Stimulated activated CD8-positive, alpha-beta memory T cell treated with anti-CD3 and anti-CD28 coated beads, Interleukin-7, amount 100 ng/mL, for 1 hour (primary cell): ENCODE measurements at regions not wholly inside any gene's neighbourhood (a gene's known extent, or its start where the extent isn't known, plus 50 kb on each side); places are given as distances from the start of the nearest gene placed in this dataset.

Experiments
- DNase-seq, 2 donors: peaks; one replicate each; pipeline ENCODE4 v3.0.0-alpha.2; 2020; ENCODE audit warnings: low read depth in 2 of 2

DNA sequence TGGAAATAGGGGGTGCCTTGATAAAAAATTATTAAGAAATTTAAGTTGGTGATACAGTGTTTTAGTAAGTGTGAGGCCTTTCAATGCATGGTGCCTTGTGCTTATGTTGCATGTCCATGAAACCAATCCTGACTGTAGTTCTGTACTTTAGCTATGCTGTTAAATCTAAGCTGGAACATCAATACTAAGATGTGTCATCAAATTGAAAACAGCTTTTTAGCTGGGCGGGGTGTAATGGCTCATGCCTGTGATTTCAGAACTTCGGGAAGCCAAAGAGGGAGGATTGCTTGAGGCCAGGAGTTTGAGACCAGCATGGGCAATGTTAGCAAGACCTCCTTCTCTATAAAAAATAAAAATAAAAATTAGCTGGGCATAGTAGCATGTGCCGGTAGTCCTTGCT, 930.3 kb upstream of the PCDH9 start:
- DNase-seq: no peak

DNA sequence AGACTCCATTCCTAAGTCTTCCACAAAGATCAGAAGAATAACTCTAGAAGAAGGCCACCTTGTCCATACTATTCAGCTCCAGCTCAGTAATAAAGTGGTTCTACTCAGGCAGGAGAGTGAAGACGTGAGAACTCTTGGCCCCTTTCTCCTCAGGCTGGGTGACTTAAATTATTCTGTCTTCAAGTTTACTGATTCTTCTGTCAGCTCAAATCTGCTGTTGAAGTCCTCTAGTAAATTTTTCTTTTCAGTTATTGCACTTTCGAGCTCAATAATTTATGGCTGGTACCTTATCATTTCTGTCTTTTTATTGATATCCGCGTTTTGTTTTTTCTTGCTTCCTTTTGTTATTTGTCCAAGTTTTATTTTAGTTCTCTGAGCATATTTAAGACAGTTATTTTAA, 922.3 kb upstream of the PCDH9 start:
- no peak for DNase-seq

DNA sequence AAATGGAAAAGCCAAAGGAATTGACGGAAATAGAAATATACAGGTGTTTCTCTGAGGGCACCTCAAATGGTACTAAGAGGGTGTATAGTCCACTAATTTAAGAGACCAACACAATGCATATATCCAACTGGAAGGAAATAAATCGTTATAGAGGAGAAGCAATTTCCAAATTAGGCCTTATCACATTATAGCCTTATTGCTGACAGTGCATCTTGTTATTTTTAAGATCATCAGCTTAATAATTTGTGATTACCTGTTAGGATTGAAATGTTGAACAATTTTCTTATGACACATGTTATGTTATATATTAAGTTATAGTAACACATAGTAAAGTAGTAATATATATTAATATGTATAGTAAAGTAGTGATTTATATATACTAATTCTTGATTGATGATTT, 915.7 kb upstream of the PCDH9 start:
- DNase-seq: no peak

DNA sequence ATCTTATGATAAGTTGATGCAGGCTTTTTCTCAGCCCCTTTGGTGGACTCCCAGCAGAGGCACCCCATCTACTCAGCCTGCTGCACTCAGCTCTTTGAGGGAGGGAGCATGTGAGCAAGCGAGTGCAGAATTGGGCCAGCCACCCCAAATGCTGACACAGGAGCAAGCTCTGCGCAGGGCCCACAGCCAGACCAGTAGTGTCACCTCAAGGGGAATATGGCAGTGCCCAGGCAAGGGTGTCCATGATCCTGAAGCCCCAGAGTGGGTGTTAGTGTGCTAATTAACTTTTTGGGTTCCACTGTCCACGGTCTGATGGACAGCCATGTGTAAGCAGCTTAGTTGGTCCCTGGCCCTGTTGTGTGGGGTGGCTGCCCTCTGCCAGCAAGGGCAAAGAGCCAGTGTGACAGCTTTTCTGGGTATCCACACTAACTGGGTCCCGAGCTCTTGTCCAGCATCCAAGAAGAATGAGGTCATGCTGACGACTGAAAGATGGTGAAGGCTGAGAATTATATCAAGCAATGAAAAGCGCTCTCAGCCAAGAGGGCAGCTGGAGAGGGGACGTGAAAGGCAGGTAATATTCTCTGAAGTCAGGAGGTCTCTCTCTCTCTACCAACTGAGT, 898.3 kb upstream of the PCDH9 start:
- DNase-seq: no peak

DNA sequence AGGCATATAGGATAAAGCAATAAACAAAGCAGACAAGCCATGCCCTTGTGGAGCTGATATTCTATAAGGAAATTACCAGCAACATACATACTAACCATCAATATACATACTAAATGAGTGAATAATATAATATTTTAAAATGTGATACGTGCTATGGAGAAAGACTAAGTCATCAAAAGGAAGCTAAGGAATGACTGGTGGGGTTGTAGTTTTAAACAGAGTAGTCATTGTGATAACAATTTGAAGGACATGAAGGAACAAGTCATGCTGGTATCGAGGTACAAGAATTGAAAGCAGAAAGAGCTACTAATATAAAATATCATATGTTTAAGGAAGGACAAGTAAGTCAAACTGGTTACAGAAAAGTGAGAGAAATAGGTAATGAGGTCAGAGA, 894.9 kb upstream of the PCDH9 start:
- no peak for DNase-seq

DNA sequence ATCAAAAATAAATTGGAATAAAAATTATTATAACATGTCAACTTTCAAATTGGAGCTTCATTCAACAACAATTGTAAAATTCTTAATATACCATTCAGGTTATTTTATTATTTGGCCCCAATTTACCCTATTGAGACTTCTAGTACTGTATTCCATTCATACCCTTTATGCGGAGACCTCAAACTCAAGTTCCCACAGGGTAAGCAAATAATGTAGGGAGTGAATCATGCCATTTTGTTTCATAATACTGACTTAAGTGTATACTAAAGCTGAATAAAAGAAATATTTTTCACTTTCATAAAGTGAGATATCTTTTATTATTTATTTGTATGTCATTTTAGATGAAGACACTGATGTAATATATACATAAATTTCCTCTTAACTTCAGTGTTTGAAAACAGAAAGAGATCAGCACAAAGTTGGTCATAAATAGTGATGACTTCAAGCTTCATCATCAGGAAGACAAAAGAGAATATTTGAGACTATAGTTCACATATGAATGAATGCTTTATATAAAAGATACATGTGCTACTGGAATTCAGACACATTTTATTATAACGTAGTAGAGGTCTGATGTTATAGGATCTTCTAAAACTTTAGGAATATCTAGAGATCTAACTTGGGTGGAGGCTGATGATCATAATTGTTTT, 894.4 kb upstream of the PCDH9 start:
- no peak for DNase-seq

DNA sequence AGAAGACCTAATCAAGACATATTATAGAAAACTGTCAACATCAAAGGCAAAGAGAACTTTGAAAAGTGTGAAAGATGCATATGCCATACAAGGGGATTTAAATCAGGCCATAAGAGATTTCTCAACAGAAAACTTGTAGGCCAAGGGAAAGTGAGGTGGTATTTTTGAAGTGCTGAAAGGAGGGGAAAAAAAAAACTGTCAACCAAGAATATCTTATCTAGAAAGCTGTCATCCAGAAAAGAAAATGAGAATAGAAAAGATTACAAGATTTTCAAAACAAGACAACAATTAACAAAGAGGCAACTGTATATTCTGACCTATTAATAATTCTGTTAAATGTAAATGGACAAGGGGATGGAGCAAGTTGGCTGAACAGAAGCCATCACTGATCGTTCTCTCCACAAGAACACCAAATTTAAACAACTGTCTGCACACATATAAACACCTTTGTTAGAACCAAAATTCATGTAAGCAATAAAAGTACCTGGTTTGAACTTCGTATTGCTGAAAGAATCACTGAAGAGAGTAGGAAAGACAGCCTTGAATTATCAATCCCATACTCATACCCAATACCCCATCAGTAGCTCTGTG, 880.1 kb upstream of the PCDH9 start:
- no peak for DNase-seq

DNA sequence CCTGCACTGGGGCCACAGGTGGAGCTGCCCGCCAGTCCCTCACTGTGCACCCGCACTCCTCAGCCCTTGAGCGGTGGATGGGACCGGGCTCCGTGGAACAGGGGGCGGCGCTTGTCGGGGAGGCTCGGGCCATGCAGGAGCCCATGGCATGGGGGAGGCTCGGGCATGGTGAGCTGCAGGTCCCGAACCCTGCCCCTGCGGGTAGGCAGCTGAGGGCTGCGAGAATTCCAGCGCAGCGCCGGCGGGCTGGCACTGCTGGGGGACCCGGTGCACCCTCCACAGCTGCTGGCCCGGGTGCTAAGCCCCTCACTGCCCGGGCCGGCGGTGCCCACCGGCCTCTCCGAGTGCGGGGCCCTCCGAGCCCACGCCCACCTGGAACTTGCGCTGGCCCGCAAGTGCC, 877.5 kb upstream of the PCDH9 start:
- DNase-seq: no peak

DNA sequence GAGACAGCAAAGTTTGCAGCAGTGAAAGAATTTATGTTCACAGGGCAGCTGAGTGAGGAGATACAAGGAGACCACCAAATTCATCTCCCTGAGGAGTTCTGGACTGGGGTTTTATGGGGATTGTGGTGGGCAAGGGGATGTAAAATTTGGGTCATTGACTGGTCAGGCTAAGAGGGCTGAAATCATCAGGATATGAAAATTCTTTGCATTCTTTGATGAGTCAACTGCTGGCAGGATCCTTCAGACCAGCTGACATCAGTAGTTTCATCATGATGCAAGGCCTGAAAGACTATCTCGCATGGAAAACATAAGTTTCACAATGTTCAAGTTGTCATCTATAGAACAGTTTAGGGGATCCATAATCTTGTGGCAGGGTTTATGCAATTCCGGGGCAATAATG, 869.5 kb upstream of the PCDH9 start:
- no peak for DNase-seq

DNA sequence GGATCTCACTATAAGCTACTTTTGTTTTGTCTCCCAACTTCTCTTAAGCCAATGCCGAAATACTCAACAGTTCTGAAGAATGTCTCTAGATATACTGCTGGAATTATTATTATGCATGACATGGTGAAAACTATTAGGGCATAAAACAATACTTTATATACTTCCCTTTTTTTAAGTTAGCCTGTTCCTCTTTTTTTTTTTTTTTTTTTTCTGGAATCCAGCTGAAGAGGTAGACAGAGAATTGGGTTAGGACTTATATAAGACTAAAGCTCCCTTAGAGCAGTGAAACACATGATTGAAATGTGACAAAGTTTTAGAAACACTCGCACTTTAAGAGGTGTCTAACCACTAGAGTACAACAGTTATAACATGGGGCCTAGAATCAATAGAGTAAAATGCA, 850.9 kb upstream of the PCDH9 start:
- no peak for DNase-seq

DNA sequence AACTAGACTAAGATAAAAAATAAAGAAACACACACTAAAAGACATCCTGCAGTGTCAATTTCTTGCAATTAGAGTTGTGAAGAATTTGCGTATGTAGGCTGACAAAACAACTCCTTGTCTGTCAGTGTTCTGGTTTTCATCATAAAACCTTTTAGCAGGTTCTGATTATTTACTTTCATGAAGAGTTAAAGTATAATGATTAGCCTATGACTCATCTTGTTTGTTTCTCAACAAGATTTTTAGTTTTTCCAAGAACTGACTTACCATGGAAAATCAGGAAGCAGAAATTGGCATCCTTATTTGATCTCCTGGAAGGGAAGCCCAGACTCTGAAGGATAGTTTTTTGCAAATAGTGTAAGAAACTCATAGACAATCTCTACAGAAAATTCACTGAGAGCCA, 848.7 kb upstream of the PCDH9 start:
- DNase-seq: no peak

DNA sequence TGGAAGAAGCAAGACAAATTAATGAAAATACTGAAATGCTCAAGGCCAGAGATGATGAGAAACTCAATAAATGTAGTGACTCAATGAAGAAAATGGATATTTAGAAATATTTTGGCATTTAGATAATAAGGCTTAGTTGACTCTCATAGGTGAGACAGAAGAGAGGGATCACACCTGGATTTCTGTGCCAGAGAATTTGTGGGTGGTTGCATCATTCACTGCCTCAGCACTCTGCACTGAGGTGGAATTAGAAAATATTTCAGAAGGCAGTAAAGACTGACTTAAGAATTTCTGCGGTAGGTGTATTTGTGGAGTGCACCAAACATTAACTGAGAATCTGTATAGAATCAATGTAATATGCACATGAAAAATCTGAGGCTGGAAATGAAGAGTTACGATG, 848.3 kb upstream of the PCDH9 start:
- DNase-seq: no peak

DNA sequence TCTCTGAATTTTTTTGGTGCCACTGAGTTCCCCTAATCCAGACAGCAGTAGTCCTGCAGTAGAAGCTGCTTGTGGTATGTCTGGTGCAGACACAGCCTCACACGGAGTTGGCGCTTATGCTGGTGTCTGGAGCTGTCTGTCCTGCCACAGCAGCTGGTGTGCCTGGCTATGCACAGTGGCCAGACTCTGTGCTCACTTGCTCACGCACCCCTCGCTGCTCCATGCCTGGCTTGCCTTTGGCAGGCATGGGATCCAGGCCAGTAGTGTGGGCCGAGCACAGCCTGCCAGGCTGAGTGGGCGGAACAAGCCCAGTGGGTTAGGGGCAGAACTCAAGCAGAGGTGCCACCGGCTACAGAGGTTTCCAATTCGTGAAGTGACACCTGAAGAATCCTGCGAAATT, 845.9 kb upstream of the PCDH9 start:
- DNase-seq: no peak

DNA sequence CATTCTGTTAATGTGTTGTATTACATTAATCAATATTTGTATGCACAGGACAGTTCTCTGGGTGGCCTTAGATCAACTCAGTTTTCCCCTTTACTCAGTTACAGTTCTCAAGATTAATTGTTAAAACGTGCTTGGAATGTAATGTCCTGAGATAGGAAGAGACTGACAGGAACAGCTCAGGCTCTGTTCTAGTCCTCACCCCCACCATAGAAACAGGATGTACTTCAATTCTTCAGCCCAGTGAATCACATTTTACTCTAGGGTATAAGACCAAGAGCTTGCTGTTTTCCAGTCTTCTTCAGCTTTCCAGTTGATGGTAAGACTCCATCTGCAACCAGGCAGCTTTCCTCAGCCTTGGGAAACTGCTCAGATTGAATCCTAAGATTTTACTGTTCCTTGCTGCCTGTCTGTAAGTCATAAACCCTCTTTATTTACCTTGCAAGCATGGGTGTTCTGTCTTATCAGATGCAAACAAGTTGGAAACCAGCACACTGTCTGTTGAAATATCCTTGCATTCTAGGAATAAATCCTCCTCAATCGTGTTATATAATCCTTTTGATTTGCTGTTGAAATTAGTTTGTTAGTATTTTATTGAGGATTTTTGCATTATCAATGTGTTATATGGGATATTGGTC, 836.9 kb upstream of the PCDH9 start:
- no peak for DNase-seq

DNA sequence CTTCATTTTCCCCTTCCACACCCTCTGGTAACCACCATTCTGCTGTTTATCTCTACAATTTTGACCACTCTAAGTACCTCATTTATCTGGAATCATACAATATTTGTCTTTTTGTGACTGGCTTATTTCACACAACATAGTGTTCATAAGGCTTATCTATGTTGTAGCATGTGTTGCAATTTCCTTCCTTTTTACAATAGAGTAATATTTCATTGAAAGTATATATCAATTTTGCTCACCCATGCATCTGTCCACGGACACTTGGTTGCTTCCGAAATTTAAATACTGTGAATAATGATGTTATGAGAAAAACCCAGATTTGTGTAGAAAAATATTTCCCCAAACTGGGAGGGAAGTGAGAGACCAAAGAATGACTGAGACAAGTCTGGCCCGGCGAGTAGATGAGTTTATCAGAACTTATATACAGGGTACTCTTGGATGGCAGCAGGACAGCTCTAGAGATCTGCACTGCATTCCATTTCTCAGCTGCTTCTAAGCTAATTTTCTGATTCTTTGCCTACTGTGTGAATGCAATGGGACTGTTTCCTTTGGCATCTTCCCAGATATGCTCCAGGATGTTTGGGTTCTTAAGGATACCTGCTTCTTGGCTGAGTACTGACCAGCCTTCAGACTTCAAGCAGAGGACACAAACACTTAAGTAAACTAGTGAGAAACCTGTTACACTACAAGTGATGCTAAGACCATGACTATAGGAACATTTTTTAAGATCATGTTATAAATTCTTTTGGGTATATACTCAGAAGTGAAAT, 834.0 kb upstream of the PCDH9 start:
- no peak for DNase-seq

DNA sequence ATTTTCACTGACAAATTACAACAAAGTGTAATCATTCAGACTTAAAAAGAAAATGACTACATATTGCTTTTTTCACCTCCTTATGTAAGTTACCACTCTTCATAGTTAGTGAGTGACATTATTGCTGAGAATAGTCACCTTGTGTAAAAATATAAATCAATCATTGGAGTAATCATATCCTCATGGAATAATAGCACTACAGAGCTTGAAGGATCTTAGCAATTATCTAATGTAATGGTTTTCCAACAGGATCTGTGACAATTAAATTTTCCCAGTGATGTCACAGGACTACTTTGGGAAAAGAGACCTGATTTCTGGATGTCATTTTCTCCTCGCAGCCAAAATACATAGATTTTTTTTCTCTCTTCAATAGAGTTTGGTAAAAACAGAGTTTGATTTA, 833.0 kb upstream of the PCDH9 start:
- no peak for DNase-seq

DNA sequence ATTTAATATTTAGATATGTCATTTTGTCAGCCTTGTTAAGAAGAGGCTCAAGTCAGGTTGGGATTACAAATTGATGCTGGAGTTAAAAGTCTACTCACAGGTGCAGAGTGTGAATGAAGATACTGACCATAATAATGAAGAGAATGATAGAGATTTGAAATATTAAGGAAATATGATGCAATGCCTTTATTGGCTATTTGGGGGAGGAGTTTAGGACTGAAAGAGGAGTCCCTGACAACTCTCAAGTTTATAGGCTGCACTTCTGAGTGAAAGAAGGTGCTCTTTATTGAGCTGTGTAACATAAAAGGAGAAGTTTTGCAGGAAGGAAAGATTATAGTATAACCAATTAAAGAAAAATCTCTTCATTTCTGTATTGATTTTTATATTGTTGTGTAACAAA, 827.7 kb upstream of the PCDH9 start:
- DNase-seq: no peak

DNA sequence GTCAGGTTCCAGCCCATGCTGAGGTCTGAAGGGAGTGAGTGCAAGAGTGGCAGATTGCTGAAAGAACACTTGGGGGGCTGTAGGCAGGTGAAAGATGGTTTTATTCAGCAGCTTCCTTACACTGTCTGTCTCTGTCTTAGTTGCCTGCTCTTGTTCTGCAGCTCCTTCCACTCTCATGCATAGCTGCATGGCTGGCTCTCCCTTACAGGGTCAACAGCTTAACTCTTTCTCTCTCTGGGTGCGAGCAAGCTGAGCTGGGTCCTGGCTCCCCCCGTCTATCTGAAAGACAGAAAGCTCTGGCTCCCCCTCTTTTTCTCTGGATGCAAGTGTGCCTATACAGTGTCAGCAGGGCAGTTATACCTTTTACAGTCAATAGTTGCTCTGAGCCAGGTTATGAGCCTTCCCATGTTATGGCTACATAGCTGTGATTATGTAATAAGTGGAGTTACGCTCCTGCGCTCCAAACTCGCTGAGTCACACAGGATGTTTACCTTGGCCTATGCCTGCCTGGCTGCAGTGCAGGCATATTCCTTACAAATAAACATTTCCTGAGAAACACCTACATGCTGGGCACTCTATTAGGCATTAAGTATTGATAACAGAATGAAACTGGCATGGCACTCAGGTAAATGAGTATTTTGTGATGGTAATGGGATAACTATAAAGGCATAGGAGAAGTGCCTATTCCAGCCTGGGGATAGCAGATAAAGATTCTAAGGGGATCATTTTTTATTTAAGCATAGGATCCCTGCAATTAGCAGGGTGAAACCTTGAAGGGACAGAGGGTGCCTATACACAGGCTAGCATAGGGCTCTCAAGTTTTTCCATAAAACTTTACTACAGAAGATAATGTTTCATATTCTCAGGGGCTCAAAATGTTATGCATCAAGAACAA, 826.9 kb upstream of the PCDH9 start:
- DNase-seq: no peak

DNA sequence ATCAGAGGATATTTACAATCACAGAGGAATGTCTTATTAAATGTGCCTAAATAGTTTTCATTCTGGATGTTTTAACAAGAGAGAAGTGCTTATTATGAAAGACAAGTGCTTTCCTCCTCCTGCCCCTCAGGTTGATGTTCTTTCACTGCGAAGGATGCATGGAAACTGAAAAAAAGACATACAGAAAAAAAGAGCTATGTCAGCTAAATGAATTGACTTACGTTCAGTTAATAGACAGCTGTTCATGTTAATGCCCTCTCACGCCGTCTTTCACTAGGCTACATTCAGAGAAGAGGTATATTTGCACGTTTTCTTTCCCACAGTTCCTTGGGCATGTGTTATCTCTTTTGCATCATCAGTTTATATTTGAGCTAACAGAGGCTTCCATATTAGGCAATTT, 821.8 kb upstream of the PCDH9 start:
- no peak for DNase-seq

DNA sequence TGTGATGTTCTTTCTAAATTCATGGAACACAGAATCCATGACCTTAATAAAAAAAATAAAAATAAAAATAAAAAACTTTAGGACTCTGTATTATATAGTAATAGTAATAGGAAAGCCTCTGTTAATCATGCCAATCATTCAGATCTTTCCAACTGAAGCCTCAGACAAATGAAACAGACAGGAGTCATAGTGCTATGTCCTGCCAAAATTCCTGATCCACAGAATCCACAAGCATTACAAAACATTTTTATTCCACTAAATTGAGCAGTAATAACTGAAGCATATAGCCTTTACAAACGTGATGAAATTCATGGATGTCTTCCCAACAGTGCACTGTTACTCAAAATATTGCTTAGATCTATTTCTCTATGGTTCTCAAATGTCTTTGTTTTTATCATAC, 820.6 kb upstream of the PCDH9 start:
- no peak for DNase-seq

DNA sequence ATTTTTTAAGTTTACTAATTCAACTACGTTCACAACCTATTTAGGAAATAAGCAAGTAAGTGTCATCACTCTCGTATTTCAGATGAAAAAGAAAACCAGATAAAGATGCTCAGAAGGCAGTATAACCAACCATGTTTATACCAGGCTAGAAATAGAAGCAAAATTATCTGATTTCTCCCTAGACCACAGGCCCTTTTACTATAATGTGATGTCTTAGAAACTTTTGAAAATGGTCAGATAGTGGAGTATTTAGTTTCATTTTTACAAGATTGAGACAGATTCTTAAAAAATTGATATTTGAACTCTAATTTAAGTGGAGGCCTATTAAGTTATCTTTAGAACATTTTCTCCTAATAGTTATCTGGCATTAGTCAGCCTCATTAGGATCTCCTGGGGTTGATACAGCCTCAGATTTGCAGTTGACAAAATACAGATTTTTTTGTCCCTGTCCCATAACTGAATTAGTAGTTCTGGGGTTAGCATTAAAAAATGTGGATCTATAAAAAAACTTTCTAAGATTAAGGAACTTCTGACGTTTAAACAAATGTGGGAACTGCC, 818.7 kb upstream of the PCDH9 start:
- no peak for DNase-seq
